ENCODE measurements at regions not wholly inside any gene's neighbourhood (a gene's known extent, or its start where the extent isn't known, plus 50 kb on each side); places are given as distances from the start of the nearest gene placed in this dataset.

DNA sequence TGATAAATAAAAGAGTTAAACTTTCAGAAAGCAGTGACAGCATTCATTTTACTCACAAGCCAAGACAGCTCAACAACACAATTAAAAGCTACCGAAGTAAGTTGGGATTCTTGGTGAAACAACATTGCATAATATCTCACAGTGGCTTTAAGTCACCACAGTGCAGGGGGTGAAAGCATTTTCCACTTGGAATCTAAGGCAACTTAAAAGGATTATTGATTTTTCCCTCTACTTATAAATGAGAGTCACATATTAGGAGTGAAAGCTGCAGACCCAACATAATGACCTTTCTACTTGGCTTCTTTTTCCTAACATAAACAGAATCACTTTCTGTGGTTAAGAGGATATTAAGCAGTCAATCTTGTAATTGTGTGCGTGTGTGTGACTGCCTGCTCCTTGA, 536.6 kb upstream of the CXADR start:
- intact Hi-C loops (cut with DNase I), result no loop called here
- DNase-seq (no peak), ATAC-seq (no peak)
- WGBS, 2 donors, result 43 to 54% methylated on average over 2 of the region's 2 CpGs
- H3K9me3 ChIP-seq, result peaks cover 0 to 3% (median 0%) of the 10 kb centered on the region in 11 donors
- no peaks in the 10 kb centered on the region for H3K36me3 ChIP-seq
- no peak overlapping the region for H3K4me3 ChIP-seq
- no peaks in the 10 kb centered on the region for H3K27me3 ChIP-seq
- peaks cover 0 to 3% (median 0%) of the 10 kb centered on the region in 9 donors for H3K4me1 ChIP-seq
- no peak overlapping the region for H3K27ac ChIP-seq
- TF ChIP-seq, protein P1, sequence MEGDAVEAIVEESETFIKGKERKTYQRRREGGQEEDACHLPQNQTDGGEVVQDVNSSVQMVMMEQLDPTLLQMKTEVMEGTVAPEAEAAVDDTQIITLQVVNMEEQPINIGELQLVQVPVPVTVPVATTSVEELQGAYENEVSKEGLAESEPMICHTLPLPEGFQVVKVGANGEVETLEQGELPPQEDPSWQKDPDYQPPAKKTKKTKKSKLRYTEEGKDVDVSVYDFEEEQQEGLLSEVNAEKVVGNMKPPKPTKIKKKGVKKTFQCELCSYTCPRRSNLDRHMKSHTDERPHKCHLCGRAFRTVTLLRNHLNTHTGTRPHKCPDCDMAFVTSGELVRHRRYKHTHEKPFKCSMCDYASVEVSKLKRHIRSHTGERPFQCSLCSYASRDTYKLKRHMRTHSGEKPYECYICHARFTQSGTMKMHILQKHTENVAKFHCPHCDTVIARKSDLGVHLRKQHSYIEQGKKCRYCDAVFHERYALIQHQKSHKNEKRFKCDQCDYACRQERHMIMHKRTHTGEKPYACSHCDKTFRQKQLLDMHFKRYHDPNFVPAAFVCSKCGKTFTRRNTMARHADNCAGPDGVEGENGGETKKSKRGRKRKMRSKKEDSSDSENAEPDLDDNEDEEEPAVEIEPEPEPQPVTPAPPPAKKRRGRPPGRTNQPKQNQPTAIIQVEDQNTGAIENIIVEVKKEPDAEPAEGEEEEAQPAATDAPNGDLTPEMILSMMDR (IDR thresholded peaks at IDR 0.05), result no peak

GRCh38 chr21:16978309-16978895, 534.4 kb upstream of the CXADR start:
- Histone ChIP-seq H3K4me1 (peaks cover 0 to 3% (median 0%) of the 10 kb centered on the region in 9 donors), H3K4me3 (no peak overlapping the region), H3K27me3 (no peaks in the 10 kb centered on the region), H3K9me3 (peaks cover 0 to 1% (median 0%) of the 10 kb centered on the region in 11 donors), H3K27ac (no peak overlapping the region), H3K36me3 (no peaks in the 10 kb centered on the region)
- TF ChIP-seq, protein P1 (IDR thresholded peaks at IDR 0.05), result no peak
- DNase-seq, result no peak
- WGBS, 2 donors, result 83% methylated on average over 4 of the region's 4 CpGs
- peak in 1 of 8 donors; percentile 9 for ATAC-seq
- intact Hi-C loops (cut with DNase I), result no loop called here

- no peak overlapping the region for H3K4me3 ChIP-seq
- WGBS, 2 donors, result 68 to 71% methylated on average over 3 of the region's 3 CpGs
- intact Hi-C loops (cut with DNase I), result no loop called here
- peaks cover 0 to 3% (median 0%) of the 10 kb centered on the region in 9 donors for H3K4me1 ChIP-seq
- TF ChIP-seq, protein P1 (IDR thresholded peaks at IDR 0.05), result no peak
- H3K27me3 ChIP-seq, result no peaks in the 10 kb centered on the region
- no peaks in the 10 kb centered on the region for H3K9me3 ChIP-seq
- no peaks in the 10 kb centered on the region for H3K36me3 ChIP-seq
- DNase-seq (no peak), ATAC-seq (no peak)
- H3K27ac ChIP-seq, result no peak overlapping the region
These were observed 533.3 kb upstream of the CXADR start for GRCh38 chr21:16979574-16979973.

GRCh38 chr21:16983420-16983819, 529.4 kb upstream of the CXADR start:
- H3K27me3 ChIP-seq, result no peaks in the 10 kb centered on the region
- ATAC-seq, result no peak
- TF ChIP-seq, protein P1 (IDR thresholded peaks at IDR 0.05), result no peak
- no peak overlapping the region for H3K27ac ChIP-seq
- H3K4me1 ChIP-seq, result no peaks in the 10 kb centered on the region
- DNase-seq, result no peak
- H3K4me3 ChIP-seq, result no peak overlapping the region
- intact Hi-C loops (cut with DNase I), result no loop called here
- no peaks in the 10 kb centered on the region for H3K36me3 ChIP-seq
- peaks cover 0 to 7% (median 0%) of the 10 kb centered on the region in 11 donors for H3K9me3 ChIP-seq
